ENCODE measurements at regions not wholly inside any gene's neighbourhood (a gene's known extent, or its start where the extent isn't known, plus 50 kb on each side); places are given as distances from the start of the nearest gene placed in this dataset.
"Not testable (repeated sequence)": the region's sequence is repeated elsewhere in the genome, so short reads cannot be mapped to it uniquely, and the experiment has no call there.

DNA sequence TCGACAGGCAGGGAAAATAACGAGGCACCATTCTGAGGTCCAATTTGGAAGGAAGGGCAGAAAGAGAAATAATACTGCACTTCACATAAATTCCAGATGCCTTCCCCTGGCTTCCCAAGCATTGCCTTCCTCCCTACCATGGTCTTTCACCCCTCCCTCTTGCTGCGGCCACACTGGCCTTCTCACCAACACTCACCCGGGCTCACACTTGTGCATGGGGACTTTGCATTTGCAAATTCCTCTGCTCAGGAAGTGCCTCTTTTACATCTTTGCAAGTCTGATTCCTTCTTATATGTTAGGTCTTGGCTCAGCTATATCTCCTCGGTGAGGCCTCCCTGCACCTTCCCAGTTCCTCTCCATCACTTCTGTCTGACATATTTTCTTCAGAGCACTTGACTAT is 199.4 kb downstream of the CHIC2 start:
- no peak for DNase-seq (ENCODE audit: low spot score)

DNA sequence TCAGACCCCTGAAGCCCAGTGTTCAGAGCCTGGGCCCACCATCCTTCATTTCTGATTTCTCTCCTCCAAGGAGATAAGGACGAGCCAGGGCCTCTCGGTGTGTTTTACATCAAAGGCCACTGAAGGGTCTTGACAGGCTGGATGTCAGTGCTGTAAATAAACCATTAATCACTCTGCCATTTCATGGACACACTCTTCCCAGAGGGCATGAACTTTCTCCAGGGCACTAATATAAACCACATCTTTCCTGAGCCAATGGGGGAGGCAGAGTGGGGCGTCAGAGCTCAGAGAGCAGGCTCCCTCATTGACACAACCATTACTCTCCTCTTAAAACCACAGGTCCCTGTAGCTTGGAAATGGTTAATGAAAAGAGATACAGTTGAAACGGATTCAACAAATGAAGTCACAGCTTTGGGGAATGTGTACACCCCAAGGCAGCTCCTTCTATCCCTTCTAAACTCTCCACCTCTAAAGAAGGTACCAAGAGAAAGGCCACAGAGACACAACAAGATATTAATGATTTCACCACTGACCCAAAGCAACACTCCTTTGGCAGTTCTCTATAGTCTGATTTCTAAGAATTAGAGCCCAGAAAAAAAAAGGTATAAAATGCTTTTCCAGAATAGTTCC is 200.6 kb downstream of the CHIC2 start:
- DNase-seq (ENCODE audit: low spot score) = no peak

DNA sequence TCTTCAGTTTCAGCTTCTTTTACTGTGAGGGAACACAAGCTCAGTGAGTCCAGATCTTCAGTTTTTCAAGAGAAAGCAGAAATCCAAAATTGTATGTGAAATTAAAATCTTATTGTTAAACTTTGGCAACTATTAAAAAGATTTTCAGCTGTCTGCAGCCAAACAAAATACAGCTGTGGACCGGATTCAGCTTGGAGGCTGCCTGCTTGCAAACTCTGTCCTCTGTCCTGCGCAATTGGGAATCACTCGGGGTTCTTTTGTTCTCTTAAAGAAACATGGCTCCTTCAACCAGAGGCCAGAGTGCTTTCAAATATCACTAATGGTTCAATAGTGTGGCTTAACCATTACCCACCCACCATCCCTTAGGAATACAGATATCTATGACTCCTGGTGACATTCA is 201.2 kb downstream of the CHIC2 start:
- no peak for DNase-seq (ENCODE audit: low spot score)

DNA sequence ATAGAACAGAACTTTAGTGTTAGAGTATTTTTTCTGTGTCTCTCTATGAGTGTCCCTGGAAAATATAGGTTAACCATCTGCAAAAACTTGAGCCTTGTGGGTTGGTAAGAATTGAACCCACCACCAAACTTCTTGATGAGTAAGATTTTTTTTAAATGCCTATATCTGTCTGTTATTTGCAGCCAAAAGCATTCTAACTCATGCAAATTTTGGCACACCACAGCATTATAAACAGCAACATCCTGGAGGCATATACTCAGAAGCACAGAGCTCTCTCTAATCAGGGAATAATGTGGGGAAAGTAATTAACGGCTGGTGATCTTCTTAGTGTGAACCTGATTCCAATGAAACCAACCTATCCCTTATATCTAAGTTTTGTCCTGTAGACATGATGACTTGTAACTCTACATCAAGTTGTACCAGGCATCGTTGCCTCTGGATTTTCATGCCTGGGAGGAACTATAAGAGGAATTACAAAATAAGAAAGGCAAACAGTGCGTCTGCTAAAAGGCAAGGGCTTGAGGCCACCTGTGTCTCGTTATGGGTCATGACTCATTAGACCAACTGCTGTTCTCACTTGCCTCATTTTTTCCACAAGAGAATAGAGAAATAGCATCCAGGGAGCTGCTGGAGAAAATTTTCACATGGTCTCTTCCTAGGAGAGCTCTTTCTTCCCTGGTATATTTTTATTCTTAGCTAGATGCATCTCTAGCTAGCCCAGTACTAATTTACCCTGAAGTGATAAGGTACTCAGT is 202.4 kb downstream of the CHIC2 start:
- peak; percentile 81 for DNase-seq (ENCODE audit: low spot score)

DNA sequence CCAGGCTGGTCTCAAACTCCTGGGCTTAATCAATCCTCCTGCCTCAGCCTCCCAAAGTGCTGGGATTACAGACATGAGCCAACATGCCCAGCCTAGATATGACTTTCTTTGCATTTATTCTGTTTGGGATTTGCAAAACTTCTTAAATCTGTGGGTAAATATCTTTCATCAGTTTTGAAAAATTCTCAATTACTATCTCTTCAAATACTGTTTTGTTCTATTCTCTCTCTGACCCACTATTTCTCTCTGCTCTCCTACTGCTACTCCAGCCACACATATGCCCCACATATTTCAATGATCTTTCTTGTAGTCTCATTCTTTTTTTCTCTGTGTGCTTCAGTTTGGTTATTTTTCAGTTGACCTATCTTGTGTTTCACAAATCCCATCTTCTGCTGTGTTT is 205.1 kb downstream of the CHIC2 start:
- DNase-seq (ENCODE audit: low spot score) = no peak

DNA sequence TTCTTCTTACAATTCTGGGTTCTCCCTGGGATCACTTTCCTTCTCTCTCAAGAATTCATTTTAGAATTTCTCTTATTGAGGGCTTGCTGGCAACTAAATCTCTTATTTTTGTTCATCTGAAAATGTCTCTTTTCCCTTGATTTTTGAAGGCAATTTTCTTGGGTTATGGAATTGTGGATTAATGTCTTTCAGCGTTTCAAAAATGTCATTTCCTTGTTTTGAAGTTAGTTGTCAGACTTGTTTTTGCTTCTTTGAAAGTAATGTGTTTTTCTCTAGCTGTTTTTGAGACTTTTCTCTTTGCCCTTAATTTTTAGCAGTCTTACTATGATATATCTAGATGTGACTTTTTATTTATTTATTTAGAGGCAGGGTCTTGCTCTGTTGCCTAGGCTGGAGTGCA is 205.7 kb downstream of the CHIC2 start:
- DNase-seq (ENCODE audit: low spot score) = no peak

DNA sequence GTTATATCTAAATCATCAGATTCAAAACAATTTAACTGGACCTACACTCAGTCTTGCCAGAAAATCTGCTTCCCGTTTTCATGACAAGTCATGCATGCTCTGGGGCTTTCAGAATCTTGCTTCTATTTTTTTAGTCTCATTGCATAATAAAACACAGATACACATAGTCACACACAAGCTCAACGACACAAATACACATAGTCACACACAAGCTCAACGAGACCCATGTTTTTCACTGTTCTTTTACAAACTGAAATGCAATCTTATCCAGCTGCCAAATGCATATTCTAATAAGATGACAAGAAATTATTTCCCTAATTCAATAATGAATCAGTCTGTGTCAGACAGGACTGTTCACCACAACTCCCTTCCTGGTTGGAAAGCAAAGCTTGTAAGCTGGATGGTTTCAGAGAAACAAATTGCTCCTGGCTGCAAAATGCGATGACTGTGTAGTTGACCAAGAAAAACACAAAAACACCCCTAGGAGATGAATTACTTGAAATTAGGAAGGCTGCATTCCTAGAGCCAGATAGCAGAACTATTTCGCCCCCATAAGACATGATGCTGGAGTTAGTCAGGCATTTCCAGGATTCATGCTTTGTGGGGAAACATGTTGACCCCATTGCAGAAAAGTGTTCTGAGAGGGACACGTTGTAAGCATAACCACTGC is 208.7 kb downstream of the CHIC2 start:
- peak; percentile 71 for DNase-seq (ENCODE audit: low spot score)

DNA sequence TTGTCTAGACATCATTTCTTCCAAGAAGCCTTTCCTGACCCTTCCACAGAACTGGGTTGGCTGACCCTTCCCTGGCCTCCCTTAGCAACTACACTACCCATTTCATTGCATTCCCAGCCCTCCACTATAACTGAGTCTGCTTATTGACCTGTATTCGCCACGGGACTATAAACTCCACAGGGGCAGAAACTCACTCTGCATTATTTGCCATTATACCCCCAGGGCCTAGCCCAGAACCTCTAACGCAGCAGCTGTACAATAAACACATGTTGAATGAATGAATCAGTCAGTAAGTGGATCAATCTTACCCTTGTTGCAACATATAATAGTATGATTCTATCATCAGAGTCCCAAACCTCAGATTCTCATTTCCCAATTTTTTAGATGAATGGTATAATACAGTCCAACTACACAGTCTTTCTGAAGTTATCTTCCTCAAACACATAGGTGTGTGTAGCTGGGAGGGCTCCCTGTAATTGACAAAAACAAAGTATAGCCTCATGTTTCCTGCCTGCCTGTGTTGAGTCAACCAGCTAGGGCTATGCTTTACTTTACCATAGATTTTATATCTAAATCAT is 209.3 kb downstream of the CHIC2 start:
- DNase-seq (ENCODE audit: low spot score) = peak; percentile 55

DNA sequence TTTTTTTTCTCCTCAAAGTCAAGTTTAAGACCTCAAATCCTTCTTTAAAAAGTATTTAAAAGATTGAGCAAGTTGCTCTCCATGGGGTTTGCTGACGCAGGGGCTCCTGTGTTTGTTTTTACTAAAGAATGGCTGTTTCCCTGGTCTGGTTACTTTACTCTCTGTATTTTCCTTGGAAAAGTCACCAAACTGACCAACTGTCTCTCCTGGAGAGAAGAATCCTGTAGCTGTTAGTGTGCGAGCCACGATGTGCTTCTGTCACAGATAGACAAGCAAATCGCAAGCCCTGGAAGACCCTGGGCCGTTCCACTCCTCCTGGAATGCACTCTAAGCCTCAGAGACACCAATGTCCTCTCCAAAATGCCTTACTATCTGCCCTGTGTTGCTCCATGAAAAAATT is 212.1 kb downstream of the CHIC2 start:
- no peak for DNase-seq (ENCODE audit: low spot score)

DNA sequence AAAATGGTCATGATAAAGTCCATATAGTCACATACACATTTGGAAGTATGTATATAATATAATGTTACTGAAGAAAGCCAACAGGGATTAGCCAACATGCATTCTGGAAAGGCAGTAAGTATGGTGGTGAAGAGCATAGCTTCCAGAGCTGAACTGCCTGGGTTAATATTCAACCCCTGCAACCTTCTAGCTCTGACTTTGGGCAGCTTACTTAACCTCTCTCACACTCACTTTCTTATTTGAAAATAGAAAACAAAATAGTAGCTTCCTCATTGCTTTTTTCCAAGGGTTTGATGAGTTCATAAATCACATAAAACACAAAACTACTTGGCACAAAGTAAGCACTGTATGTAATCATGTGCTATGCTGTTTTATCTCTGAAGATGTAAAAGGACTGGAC is 216.4 kb downstream of the CHIC2 start:
- DNase-seq (ENCODE audit: low spot score) = no peak

DNA sequence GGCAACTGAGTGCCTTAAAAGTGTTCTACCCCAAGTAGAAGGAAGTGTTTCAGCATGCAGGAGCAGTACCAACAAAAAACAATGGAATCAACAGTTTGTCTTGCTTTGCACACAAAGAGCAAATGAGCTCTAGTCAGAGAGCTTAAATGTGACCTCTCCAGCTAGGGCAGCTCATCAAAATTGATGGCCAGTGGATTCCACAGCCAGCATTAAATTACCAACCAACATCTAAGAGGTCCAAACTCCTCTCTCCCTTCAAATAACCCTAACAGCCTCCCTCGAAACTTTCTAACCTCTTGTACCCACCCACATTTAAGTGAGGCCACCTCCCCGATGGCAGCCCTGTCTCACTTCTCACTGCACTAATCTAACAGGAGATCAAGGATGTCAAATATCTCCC is 219.9 kb downstream of the CHIC2 start:
- no peak for DNase-seq (ENCODE audit: low spot score)

DNA sequence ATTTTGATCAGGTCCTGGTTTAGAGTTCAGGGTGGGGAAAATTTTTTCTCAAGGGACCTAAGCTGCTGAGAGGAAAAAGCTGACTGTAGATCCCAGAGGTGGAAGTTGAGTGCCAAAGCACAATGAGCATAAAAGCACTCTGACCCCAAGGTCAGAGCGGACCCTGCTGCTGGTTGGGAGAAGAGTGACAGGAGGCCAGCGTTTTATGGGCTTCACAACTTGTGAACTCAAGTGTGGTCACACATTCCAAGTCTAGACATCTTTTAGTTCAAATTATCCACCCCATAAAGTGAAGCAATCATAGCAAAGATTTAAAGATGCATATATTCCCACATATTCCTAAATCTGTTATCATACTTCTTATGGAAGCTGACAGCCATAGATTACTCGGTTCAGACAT is 220.3 kb downstream of the CHIC2 start:
- no peak for DNase-seq (ENCODE audit: low spot score)

DNA sequence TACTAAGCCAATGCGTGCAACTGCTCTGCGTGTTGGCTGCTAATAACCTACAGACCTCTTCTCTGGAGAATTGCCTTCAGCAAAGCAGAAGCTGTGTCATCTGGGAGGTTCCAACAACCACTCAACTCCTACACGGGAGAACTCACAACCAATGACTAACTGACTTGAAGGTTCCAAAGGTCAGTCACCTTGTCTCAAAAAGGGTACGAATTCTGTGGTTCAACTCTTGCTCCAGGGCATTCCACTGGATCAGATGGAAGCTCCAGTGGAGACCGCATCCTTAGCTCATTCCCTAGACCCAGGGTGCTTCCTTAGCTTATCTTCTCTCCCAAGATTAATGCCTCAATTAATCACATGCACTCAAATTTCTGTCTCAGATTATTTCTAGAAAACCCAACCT is 222.7 kb downstream of the CHIC2 start:
- DNase-seq (ENCODE audit: low spot score) = no peak

DNA sequence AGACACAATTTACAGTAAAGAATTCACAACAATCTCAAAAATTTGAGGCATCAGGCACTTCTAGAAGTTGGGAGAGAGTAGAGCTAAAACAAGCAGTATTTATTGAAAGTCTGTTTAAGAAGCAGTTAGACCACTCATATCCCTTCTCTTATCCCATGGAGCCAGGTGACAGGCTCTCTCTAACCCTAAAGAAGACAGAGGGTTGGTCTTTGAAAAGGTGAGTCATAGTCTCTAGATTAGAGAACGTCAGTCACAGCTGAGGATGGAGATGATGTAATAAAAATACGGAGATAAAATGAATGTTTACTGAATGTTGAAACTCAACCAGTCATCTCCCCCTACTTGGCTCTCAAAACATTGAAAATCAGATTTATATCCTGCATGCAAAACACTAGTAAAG is 223.8 kb downstream of the CHIC2 start:
- no peak for DNase-seq (ENCODE audit: low spot score)

DNA sequence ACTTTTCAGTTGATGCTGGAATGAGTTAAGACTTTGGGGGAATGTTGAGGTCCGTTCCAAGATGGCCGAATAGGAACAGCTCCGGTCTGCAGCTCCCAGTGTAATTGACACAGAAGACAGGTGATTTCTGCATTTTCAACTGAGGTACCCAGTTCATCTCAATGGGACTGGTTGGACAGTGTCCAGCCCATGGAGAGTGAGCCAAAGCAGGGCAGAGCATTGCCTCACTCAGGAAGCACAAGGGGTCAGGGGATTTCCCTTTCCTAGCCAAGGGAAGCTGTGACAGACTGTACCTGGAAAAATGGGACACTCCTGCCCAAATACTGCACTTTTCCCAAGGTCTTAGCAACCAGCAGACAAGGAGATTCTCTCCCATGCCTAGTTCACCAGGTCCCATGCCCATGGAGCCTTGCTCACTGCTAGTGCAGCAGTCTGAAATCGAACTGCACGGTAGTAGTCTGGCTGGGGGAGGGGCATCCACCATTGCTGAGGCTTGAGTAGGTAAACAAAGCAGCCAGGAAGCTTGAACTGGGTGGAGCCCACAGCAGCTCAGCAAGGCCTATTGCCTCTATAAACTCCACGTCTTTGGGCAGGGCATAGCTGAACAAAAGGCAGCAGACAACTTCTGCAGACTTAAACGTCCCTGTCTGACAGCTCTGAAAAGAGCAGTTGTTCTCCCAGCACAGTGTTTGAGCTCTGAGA is 231.0 kb downstream of the CHIC2 start:
- not testable (repeated sequence) for DNase-seq (ENCODE audit: low spot score)

DNA sequence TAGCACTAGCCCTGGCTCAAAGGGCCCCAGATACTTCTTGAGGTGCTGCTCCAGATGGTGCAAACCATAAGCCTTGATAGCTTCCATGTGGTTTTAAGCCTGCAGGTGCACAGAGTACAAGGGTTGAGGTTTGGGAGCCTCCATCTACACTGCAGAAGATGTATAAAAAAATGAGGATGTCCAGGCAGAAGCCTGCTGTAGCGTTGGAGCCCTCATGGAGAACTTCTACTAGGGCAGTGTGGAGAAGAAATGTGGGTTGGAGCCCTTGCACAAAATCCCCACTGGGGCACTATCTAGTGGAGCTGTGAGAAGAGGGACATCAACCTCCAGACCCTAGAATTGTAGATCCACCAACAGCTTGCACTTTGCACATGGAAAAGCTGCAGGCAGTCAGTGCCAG is 231.9 kb downstream of the CHIC2 start:
- DNase-seq (ENCODE audit: low spot score) = no peak

DNA sequence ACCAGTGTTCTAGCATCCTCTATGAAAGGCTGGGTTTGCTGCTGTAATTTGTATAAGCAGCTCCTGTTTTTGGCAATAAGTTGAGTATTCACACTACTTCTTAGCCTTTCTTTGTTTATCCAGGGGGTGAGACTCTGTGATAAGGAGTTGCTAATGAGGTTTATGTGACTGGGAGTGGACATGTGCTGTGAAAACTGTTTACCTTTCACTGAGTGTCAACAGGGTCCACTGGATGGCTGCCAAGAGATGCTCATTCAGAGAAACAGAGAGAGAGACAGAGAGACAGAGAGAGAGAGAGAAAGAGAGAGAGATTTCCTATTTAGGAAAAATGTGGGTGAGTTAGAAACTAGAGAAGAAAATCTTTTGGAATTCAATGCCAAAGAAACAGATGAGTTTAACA is 233.9 kb downstream of the CHIC2 start:
- no peak for DNase-seq (ENCODE audit: low spot score)

DNA sequence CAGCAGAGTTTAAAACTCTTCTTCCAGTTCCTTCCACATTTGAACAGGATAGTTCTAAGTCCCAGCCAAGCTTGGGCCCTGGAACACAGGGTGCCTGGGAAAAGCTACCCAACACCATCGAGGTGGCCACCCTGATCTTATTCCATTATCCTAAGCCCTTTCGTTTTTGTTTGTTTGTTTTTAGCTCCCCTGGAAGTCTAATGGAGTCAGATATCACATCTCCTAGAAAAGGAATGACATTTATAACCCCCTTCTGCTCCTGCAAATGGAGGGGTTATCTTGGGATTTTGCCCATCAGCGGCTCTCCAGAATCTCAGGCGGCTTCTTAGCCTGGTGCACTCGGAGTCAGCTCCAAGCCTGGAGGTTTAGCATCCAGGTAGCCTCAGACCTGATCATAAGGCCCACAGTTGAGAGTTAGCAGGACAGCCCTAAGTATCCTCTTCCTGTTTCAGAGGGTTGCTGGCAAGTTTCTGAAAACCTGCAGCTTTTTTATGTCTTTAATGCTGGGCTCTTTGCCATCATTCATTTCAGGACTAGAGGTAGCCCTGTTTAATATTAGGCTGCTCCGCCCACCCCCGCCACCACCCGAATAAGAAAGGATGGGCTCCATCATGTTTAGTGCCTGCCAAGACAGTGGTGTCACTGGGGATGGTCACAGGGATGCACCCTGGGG is 230.0 kb upstream of the LNX1 start:
- DNase-seq (ENCODE audit: low spot score) = no peak

DNA sequence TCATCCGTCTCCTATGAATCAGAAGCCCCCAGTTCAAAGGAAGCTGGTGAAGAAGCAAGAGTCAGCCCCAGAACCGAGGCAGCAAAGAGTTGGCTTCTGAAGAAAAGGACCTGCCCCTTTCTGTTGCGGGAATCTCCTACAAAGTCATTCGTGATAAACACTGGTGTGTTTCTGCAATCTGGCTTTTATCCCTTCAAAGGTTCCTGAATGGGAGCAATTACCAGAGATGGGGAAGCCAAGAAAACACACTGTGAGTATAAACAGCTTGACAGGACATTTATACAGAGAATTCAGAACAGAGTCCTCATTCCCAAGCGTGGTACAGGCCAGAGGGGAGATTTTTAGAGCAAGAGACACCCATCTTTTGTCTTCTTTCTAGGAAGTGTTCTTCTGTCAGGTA is 226.8 kb upstream of the LNX1 start:
- no peak for DNase-seq (ENCODE audit: low spot score)

DNA sequence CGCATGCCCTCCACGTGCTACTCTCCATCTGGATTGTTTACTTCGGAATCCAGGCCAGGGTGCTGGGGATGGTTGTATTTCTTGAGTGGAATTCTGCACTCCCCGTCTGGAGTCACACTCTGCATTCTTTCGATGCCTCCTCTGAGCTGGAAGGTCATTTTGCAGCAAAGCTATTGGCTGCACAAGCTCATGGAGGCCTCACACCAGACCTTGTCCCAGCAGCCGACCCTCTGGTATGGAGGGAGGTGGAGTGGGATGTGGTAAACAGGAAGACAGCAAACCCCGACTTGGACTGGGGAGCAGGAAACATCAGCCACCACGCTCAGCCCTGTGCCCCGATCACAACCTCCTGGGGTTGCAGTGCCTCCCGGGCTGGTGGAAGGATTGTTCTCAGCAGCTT is 225.3 kb upstream of the LNX1 start:
- no peak for DNase-seq (ENCODE audit: low spot score)

DNA sequence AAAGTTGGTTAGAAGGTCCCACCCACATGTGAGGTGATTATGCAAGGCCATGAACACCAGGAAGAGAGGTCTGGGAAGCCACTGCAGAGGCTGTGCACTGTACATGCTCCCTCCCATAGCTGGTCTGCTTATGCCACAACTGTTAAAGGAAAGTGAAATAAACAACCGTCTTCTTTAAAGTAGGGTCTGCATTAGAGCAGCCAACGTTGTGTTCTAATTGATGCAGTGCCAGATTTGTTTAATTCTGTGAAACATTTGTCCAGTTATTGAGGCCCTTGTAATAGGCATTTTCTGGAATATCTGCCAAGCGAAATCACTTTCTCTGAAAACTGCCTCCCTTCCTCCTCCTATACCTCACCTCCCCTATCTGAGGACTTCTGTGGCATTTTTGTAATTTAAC is 224.0 kb upstream of the LNX1 start:
- DNase-seq (ENCODE audit: low spot score) = no peak

DNA sequence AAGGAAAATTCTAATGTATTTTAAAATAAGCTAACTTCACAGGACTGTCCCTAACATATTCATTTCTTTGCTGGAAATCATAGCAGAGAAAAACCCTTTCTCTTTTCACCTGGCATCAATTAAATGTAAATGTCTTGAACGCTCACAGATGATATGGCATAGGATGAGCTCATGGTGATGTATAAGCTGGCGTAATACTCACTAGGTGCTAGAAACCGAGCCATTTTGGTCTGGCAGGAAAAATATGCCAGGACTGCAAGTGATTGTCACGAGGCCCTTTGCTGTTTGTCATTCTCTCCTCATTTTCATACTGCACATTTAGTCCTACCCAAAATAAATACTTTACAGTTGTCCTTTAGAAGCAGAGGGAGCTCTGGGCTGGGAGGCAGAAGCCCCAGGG is 222.7 kb upstream of the LNX1 start:
- DNase-seq (ENCODE audit: low spot score) = no peak
